HL-60 (cell line): ENCODE measurements at regions not wholly inside any gene's neighbourhood (a gene's known extent, or its start where the extent isn't known, plus 50 kb on each side); places are given as distances from the start of the nearest gene placed in this dataset.

Source experiments
- CTCF ChIP-seq: IDR thresholded peaks from one replicate; pipeline ENCODE4 v1.5.1; 2011; ENCODE audit warnings: low read length, control low read depth, inconsistent platforms; ENCODE audit not compliant: insufficient read depth
- POLR2AphosphoS5 ChIP-seq: IDR thresholded peaks from 2 replicates; pipeline ENCODE4 v1.6.1; 2012; ENCODE audit warnings: low read depth
- TF ChIP-seq, protein P1 (sequence below): IDR thresholded peaks from 2 replicates; pipeline ENCODE4 v1.6.1; 2012; ENCODE audit warnings: low read depth; ENCODE audit not compliant: insufficient replicate concordance

DNA sequence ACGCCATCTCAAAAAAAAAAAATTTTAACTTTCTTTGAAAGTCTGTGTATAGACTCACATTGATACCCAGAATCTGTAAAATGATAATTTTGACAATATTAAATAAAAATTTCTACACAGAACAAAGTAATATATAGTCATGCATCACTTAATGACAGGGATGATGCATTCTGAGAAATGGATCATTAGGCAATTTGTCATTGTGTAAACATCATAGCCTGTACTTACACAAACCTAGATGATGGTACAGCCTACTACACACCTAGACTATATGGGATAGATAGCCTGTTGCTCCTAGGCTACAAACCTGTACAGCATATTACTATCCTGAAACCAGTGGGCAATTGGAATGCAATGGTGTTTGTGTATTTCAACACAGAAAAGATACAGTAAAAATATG, 107.7 kb downstream of the BLTP1 start:
- no peak for TF ChIP-seq CTCF
- TF ChIP-seq, protein P1, sequence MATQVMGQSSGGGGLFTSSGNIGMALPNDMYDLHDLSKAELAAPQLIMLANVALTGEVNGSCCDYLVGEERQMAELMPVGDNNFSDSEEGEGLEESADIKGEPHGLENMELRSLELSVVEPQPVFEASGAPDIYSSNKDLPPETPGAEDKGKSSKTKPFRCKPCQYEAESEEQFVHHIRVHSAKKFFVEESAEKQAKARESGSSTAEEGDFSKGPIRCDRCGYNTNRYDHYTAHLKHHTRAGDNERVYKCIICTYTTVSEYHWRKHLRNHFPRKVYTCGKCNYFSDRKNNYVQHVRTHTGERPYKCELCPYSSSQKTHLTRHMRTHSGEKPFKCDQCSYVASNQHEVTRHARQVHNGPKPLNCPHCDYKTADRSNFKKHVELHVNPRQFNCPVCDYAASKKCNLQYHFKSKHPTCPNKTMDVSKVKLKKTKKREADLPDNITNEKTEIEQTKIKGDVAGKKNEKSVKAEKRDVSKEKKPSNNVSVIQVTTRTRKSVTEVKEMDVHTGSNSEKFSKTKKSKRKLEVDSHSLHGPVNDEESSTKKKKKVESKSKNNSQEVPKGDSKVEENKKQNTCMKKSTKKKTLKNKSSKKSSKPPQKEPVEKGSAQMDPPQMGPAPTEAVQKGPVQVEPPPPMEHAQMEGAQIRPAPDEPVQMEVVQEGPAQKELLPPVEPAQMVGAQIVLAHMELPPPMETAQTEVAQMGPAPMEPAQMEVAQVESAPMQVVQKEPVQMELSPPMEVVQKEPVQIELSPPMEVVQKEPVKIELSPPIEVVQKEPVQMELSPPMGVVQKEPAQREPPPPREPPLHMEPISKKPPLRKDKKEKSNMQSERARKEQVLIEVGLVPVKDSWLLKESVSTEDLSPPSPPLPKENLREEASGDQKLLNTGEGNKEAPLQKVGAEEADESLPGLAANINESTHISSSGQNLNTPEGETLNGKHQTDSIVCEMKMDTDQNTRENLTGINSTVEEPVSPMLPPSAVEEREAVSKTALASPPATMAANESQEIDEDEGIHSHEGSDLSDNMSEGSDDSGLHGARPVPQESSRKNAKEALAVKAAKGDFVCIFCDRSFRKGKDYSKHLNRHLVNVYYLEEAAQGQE, result no peak
- TF ChIP-seq POLR2AphosphoS5, result no peak
